DMS 273 (cell line): ENCODE measurements at regions not wholly inside any gene's neighbourhood (a gene's known extent, or its start where the extent isn't known, plus 50 kb on each side); places are given as distances from the start of the nearest gene placed in this dataset.
"Not testable (repeated sequence)": the region's sequence is repeated elsewhere in the genome, so short reads cannot be mapped to it uniquely, and the experiment has no call there.

Experiments used
- DNase-seq: peaks from one replicate; lab custom pipeline; 2025; ENCODE audit not compliant: unreplicated experiment; lab: John Stamatoyannopoulos, UW

GRCh38 chr20:56724241-56724757, 95.2 kb downstream of the TFAP2C start:
- no peak for DNase-seq

DNA sequence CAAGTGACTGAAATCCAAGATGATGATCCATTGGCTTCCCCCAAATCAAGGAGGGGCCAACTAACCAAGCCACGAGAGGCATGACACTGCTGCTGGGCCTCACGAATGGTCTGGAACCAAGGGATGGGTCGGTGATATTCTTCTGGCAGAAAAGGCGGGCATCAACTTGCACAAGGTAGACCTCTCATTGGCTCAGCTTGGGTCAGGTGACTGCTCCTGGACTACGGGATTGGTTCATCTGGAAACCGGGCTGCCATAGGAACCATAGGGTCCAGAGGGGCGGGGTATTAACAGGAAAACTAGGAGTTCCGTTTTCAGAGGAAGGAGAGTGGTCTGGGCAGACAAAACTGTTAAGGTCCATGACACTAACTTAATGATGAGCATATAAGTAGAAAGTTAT, 100.9 kb downstream of the TFAP2C start:
- DNase-seq, result no peak

- no peak for DNase-seq
Observed at GRCh38 chr20:56730996-56731395, 101.9 kb downstream of the TFAP2C start.

- DNase-seq, result no peak
Observed at GRCh38 chr20:56731476-56731875, 102.4 kb downstream of the TFAP2C start.

GRCh38 chr20:56733967-56734366, 104.9 kb downstream of the TFAP2C start:
- DNase-seq, result no peak

- peak; percentile 41 for DNase-seq
Observed at GRCh38 chr20:56735084-56735642, 106.1 kb downstream of the TFAP2C start.

GRCh38 chr20:56736285-56736857, 107.3 kb downstream of the TFAP2C start:
- no peak for DNase-seq

- DNase-seq, result not testable (repeated sequence)
Observed at GRCh38 chr20:56744325-56744821, 115.3 kb downstream of the TFAP2C start.

DNA sequence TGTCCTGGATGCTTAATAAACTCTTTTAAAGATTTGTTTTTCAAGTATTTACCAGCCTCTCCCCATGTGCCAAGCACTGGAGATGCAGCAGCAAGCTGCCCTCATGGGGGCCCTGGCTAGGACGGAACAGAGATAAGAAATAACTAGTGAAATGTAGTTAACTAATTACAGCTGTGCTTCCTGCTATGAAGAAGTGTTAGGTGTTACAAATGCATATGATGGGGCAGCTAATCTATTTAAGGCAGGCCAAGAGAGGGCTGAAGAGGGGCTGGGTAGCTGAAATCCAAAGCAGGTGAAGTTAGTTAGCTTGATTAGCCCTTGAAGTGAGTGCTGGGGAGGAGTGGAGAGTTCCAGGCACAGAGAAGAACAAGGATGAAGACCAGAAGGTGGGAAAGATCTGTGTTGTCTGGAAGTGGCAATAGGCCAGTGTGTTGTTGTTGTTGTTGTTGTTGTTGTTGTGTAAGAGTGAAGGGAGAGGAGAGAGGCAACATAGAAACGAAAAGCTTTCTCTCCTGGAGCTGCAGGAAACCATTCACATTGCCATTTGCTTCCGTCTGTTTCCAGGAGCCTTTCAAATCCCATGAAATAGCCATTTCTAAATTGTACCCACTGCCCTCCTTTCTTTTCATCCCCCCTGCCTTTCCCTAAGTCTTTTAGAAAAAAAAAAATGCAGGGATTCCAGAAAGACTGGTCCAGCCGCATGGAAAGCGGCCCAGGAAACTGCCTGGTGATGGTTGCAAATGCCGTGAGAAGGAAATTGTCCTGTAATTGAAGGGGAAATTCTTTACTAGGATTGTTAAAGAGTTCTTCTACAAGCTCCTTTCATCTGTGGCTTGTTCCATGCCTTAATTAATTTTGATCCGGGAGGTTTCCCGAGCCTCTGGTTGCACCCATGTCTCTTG, 119.6 kb downstream of the TFAP2C start:
- DNase-seq, result no peak

GRCh38 chr20:56750430-56750829, 121.3 kb downstream of the TFAP2C start:
- DNase-seq, result no peak

DNA sequence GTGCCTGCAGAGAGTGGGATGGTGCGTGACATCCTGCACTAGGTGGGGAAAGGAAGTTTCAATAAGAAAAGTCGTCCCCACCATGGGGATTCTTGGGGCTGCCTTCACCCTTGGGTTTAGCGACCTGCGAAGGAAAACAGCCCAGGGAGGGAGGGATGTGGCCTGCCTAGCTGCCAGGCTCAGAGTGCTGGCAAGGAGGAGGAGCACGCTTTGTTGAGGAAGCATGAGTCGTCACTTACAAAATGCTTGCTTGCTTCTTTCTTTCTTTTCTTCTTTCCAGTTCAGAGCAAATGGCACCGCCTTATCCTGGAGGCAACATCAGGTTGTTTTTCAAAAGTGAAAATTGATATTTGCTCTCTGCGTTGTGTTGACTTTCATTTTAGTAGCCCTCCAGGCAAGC, 123.2 kb downstream of the TFAP2C start:
- no peak for DNase-seq

DNA sequence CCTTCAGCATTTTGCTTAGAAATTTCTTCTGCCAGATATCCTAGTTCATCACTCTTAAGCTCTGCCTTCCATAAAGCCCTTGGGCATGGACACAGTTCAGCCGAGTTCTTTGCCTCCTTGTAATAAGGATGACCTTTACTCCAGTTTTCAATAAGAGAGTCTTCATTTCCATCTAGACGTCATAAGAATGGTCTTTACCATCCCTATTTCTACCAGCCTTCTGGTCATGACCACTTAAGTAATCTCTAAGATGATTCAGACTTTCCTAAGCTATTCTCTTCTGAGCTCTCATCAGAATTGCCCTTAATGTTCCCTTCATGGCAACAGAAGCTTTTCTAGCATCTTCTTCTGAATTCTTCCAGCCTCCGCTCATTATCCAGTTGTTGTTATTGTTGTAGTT, 126.1 kb downstream of the TFAP2C start:
- no peak for DNase-seq

GRCh38 chr20:56756658-56757057, 127.6 kb downstream of the TFAP2C start:
- DNase-seq, result not testable (repeated sequence)

- DNase-seq, result no peak
Observed at GRCh38 chr20:56758706-56759105, 129.6 kb downstream of the TFAP2C start.

DNA sequence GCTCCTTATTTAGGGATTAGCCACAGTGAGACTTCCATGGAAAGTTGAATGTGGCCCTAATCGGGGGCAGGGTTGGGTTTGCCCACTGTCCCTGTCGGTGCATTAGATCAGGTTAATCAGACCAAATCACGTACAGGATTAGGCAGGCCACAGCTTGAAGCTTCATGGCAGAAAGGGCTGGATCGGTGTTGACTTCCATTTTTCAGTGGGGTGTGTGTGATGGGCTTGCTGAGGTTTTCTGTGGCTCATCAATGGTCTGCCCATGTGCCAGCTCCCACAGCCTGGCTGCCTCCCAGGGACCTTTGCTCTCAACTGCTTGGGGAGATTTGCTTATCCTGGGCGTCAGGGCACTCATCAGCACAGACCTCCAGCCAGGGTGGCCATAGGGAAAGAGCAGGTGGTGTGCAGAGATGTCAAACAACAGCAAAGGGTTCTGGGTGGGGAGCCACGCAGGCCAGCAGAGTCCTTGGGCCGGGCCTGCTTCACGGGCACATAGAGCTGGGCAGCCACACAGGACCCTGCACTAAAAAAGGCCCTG, 130.7 kb downstream of the TFAP2C start:
- no peak for DNase-seq

- DNase-seq, result no peak
Observed at GRCh38 chr20:56760610-56761009, 131.5 kb downstream of the TFAP2C start.

GRCh38 chr20:56761393-56761792, 132.3 kb downstream of the TFAP2C start:
- no peak for DNase-seq

- no peak for DNase-seq
Observed at GRCh38 chr20:56762401-56762800, 133.3 kb downstream of the TFAP2C start.

DNA sequence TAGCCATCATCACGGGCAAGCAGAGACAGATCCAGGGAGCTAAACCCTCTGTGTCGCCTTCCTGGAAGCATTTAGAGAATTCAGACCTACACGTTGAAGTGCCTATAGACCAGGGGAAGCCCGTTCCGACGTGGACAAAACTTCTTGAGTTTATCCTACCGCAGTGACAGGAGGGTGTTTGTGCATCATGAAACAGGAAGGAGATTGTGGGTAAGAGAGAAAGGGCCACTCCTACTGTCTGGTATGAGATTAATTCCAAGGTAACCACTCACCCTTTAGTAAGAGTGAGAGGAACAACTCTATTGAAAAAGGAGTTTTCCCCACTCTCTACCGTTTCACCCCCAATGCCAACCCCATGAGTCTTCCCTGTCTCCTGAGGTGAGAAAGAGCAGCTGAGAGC, 133.7 kb downstream of the TFAP2C start:
- no peak for DNase-seq

DNA sequence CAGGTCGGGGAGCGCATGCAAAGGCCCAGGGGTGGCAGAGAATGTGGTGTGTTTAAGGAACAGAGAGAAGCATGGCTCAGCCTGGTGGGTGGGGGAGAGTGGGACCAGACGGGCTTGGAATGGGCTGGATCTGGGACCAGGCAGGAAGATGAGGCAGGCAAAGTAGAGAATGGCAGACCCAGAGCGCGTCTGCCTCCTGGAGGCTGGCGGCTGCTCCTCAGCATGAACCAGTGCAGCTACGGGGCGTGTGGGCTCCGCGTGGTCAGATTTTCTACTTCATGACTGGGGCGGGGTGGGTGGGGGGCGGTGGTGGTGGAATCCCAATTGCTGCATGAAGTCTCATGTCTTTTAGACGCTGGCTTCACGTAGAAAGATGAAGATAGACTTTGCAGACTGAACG, 135.6 kb downstream of the TFAP2C start:
- DNase-seq, result no peak
